ENCODE measurements at regions not wholly inside any gene's neighbourhood (a gene's known extent, or its start where the extent isn't known, plus 50 kb on each side); places are given as distances from the start of the nearest gene placed in this dataset.

- TF ChIP-seq, protein P1, sequence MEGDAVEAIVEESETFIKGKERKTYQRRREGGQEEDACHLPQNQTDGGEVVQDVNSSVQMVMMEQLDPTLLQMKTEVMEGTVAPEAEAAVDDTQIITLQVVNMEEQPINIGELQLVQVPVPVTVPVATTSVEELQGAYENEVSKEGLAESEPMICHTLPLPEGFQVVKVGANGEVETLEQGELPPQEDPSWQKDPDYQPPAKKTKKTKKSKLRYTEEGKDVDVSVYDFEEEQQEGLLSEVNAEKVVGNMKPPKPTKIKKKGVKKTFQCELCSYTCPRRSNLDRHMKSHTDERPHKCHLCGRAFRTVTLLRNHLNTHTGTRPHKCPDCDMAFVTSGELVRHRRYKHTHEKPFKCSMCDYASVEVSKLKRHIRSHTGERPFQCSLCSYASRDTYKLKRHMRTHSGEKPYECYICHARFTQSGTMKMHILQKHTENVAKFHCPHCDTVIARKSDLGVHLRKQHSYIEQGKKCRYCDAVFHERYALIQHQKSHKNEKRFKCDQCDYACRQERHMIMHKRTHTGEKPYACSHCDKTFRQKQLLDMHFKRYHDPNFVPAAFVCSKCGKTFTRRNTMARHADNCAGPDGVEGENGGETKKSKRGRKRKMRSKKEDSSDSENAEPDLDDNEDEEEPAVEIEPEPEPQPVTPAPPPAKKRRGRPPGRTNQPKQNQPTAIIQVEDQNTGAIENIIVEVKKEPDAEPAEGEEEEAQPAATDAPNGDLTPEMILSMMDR (IDR thresholded peaks at IDR 0.05; ENCODE audit: low read depth, low read length): no peak
- DNase-seq (ENCODE audit: low read depth, low spot score): no peak
- in situ Hi-C loops (cut with HindIII; ENCODE audit: low sequenced_read_pairs): no loop called here
- H3K4me3 ChIP-seq (ENCODE audit: low read depth, low read length): no peak overlapping the region
Measured at GRCh38 chr3:67204951-67205350, 206.8 kb downstream of the KBTBD8 start.

DNA sequence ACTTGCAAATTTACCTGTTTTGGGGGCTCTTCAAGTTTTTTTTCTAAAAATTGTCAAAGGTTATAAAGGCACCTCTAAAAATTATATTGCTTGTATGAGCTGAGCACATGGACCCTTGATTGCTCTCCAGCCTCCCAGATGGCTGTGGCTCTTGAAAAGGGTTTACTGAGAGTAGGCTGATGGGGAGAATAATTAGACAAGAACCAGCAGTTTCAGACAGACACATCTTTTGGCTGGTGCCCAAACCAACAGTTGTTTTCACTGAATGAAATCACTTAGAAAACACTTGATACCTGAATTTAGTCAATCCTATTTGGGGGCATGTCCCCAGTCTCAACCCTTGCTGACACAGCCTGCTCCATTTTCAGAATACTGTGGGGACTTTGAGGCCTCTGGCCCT is 217.6 kb downstream of the KBTBD8 start:
- no peak for DNase-seq (ENCODE audit: low read depth, low spot score)
- TF ChIP-seq, protein P1 (IDR thresholded peaks at IDR 0.05; ENCODE audit: low read depth, low read length): no peak
- in situ Hi-C loops (cut with HindIII; ENCODE audit: low sequenced_read_pairs): no loop called here
- H3K4me3 ChIP-seq (ENCODE audit: low read depth, low read length): no peak overlapping the region

- TF ChIP-seq, protein P1 (IDR thresholded peaks at IDR 0.05; ENCODE audit: low read depth, low read length): no peak
- DNase-seq (ENCODE audit: low read depth, low spot score): no peak
- no peak overlapping the region for H3K4me3 ChIP-seq (ENCODE audit: low read depth, low read length)
- in situ Hi-C loops (cut with HindIII; ENCODE audit: low sequenced_read_pairs): no loop called here
Measured at GRCh38 chr3:67227030-67227429, 228.9 kb downstream of the KBTBD8 start.

GRCh38 chr3:67228136-67228535 is 230.0 kb downstream of the KBTBD8 start:
- TF ChIP-seq, protein P1 (IDR thresholded peaks at IDR 0.05; ENCODE audit: low read depth, low read length): no peak
- H3K4me3 ChIP-seq (ENCODE audit: low read depth, low read length): no peak overlapping the region
- in situ Hi-C loops (cut with HindIII; ENCODE audit: low sequenced_read_pairs): no loop called here
- DNase-seq (ENCODE audit: low read depth, low spot score): no peak

DNA sequence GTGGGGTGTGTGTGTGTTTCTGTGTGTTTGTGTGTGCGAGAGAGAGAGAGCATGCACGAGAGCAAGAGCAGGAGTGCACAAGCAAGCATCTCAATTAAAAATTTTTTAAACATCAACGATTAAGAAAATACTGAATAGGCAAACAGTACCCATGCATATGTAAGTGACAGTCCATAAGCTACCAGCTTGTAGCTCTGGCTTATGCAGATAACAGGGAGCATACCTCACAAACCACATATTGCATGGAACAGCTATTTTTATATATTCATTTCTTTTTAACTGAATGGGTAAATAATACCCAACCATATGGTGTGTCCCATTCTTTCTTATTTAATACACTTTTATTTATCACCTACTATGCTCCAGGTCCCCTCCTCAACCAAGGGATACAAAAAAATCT is 234.5 kb downstream of the KBTBD8 start:
- TF ChIP-seq, protein P1 (IDR thresholded peaks at IDR 0.05; ENCODE audit: low read depth, low read length): no peak
- in situ Hi-C loops (cut with HindIII; ENCODE audit: low sequenced_read_pairs): no loop called here

DNA sequence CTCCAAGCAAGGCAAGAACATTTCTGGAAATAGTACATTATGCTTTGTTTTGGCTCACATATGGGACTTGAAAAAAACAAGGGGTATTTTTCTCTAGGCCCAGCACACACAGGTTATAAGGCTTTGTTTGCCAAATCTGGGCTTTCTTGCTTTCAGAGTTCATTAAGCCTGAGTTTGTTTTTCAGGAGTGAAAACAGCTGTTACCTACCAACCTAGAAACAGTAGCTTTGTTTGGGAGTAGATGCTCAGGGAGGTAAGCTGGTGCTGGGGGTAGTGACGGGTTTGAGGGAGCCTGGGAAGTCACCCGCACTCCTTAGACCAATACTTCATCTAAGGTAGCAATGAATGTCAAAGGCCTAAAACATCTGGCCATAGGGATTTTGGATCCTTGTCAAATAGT is 241.2 kb downstream of the KBTBD8 start:
- in situ Hi-C loops (cut with HindIII; ENCODE audit: low sequenced_read_pairs): no loop called here
- DNase-seq (ENCODE audit: low read depth, low spot score): no peak
- H3K4me3 ChIP-seq (ENCODE audit: low read depth, low read length): no peak overlapping the region
- TF ChIP-seq, protein P1 (IDR thresholded peaks at IDR 0.05; ENCODE audit: low read depth, low read length): no peak

More for the DNA sequence above, 234.5 kb downstream of the KBTBD8 start:
- no peak for DNase-seq (ENCODE audit: low read depth, low spot score)
- no peak overlapping the region for H3K4me3 ChIP-seq (ENCODE audit: low read depth, low read length)

GRCh38 chr3:67241084-67241483 is 243.0 kb downstream of the KBTBD8 start:
- TF ChIP-seq, protein P1 (IDR thresholded peaks at IDR 0.05; ENCODE audit: low read depth, low read length): no peak
- no peak for DNase-seq (ENCODE audit: low read depth, low spot score)
- in situ Hi-C loops (cut with HindIII; ENCODE audit: low sequenced_read_pairs): no loop called here
- H3K4me3 ChIP-seq (ENCODE audit: low read depth, low read length): no peak overlapping the region

All from astrocyte of the spinal cord (primary cell).